Spleen (tissue), 11 donors: ENCODE measurements at regions not wholly inside any gene's neighbourhood (a gene's known extent, or its start where the extent isn't known, plus 50 kb on each side); places are given as distances from the start of the nearest gene placed in this dataset.

Experiments used
- DNase-seq: peaks from one replicate; pipeline ENCODE4 v3.0.0-alpha.2; 2020
- H3K27ac ChIP-seq, 8 donors: fragments of 200-600 bp; sonication (generic) in 7 of 8; 1 replicate in 4 of 8; 2 replicates in 4 of 8; pipeline versions ENCODE4 v1.5.0 to v1.8.0; 2016 to 2021; ENCODE audit warnings: inconsistent platforms in 4 of 8, mild to moderate bottlenecking in 4 of 8, moderate library complexity in 1 of 8
- H3K27me3 ChIP-seq, 7 donors: fragments of 200-600 bp; sonication (generic) in 6 of 7; replicated peaks in 1 of 7; 1 replicate in 4 of 7; 2 replicates in 3 of 7; pipeline versions ENCODE4 v1.5.0 to v1.8.0; 2016 to 2021; ENCODE audit warnings: inconsistent platforms in 3 of 7, mild to moderate bottlenecking in 1 of 7
- H3K36me3 ChIP-seq, 6 donors: fragments of 200-600 bp; sonication (generic) in 5 of 6; 1 replicate in 4 of 6; 2 replicates in 2 of 6; pipeline versions ENCODE4 v1.5.0 to v1.8.0; 2016 to 2021; ENCODE audit warnings: inconsistent platforms in 2 of 6
- H3K4me1 ChIP-seq, 6 donors: fragments of 200-600 bp; sonication (generic) in 5 of 6; 1 replicate in 3 of 6; 2 replicates in 3 of 6; pipeline versions ENCODE4 v1.5.0 to v1.8.0; 2016 to 2021; ENCODE audit warnings: inconsistent platforms in 3 of 6
- H3K4me3 ChIP-seq, 8 donors: fragments of 200-600 bp; sonication (generic) in 7 of 8; 1 replicate in 4 of 8; 2 replicates in 4 of 8; pipeline versions ENCODE4 v1.5.0 to v1.8.0; 2016 to 2021; ENCODE audit warnings: inconsistent platforms in 4 of 8, mild to moderate bottlenecking in 4 of 8, moderate library complexity in 2 of 8
- H3K9me3 ChIP-seq, 8 donors: fragments of 200-600 bp; sonication (generic) in 7 of 8; 1 replicate in 4 of 8; 2 replicates in 4 of 8; pipeline versions ENCODE4 v1.5.0 to v1.8.0; 2016 to 2021; ENCODE audit warnings: inconsistent platforms in 4 of 8
- CTCF ChIP-seq, 11 experiments: fragments of 200-600 bp in 7 of 11; fragments of 450-650 bp in 4 of 11; sonication (generic) in 4 of 11; IDR thresholded peaks in 8 of 11; conservative IDR thresholded peaks in 3 of 11; 1 replicate in 7 of 11; 2 replicates in 4 of 11; pipeline versions ENCODE4 v1.4.0 to v1.8.0; 2016 to 2021; ENCODE audit warnings: antibody characterized with exemption in 11 of 11, inconsistent platforms in 4 of 11, mild to moderate bottlenecking in 1 of 11
- POLR2A ChIP-seq, 3 donors: fragments of 450-650 bp; IDR thresholded peaks; one replicate each; pipeline ENCODE4 v1.5.1; 2017; ENCODE audit warnings: antibody characterized with exemption in 3 of 3, mild to moderate bottlenecking in 1 of 3
- POLR2AphosphoS5 ChIP-seq, 3 donors: sonication (generic); formaldehyde crosslinking; IDR thresholded peaks; one replicate each; pipeline ENCODE4 v1.5.1; 2017; ENCODE audit warnings: antibody characterized with exemption in 3 of 3
- WGBS, 5 donors: extraction: QIAGEN DNeasy Blood & Tissue Kit in 3 of 5; methylation state at CpG; one replicate each; pipeline versions ENCODE4 v1.1.5 to v1.1.7; 2013 to 2018; 5-methylcytosine and 5-hydroxymethylcytosine counted together
- intact Hi-C: fragments of 100-400 bp; cut with DNase I; formaldehyde crosslinking; loops from one replicate; pipeline ENCODE4 v1.15.0; 2023; ENCODE audit warnings: low total_unique reads
- donor health status: healthy with polysubstance abuse.
- donor health status: DM: no; HTN: no; CAD: no; lungs with moderate emphysema.
- donor health status: DM: no; HTN: no; CAD: no.
- donor health status: Bipolar disorder and iron deficiency.
- donor health status: healthy.
- donor health status: DM: no; HTN: no; CAD: no.
- donor health status: DM: yes; HTN: yes; CAD: no.

- WGBS, 5 donors = 68 to 95% (median 78%) methylated on average over 1 of the region's 1 CpG
Measured at GRCh38 chr3:46094506-46094905, 67.2 kb upstream of the XCR1 start.

GRCh38 chr3:46093966-46094365, 66.7 kb upstream of the XCR1 start:
- TF ChIP-seq CTCF (IDR thresholded peaks at IDR 0.05 in 8 of 11, conservative IDR thresholded peaks at IDR 0.05 in 3 of 11) (no peak), POLR2A (IDR thresholded peaks at IDR 0.05) (no peak)
- Histone ChIP-seq H3K4me1 (peaks cover 42 to 100% (median 99%) of the 10 kb centered on the region in 6 donors), H3K27me3 (no peaks in the 10 kb centered on the region), H3K9me3 (peaks cover 0 to 6% (median 0%) of the 10 kb centered on the region in 8 donors), H3K4me3 (peak overlapping the region in 1 of 8 donors; percentile 59), H3K36me3 (no peaks in the 10 kb centered on the region), H3K27ac (peak overlapping the region in 7 of 8 donors; percentile 65 to 93 (median 89))
- WGBS, 5 donors = 88 to 94% (median 92%) methylated on average over 4 of the region's 4 CpGs
- DNase-seq = no peak
- intact Hi-C loops = loop anchor here (5.0 kb wide), 1 partner anchor 113 kb away; the partner anchor contains the start of gene CCR1

More at GRCh38 chr3:46094506-46094905, 67.2 kb upstream of the XCR1 start:
- Histone ChIP-seq H3K27me3 (no peaks in the 10 kb centered on the region), H3K4me3 (peak overlapping the region in 1 of 8 donors; percentile 59), H3K4me1 (peaks cover 43 to 100% (median 99%) of the 10 kb centered on the region in 6 donors), H3K9me3 (peaks cover 0 to 6% (median 0%) of the 10 kb centered on the region in 8 donors), H3K36me3 (no peaks in the 10 kb centered on the region), H3K27ac (peak overlapping the region; percentile 30 to 93 (median 88))
- TF ChIP-seq CTCF (IDR thresholded peaks at IDR 0.05 in 8 of 11, conservative IDR thresholded peaks at IDR 0.05 in 3 of 11) = no peak
- no peak for TF ChIP-seq POLR2AphosphoS5 (IDR thresholded peaks at IDR 0.05)
- TF ChIP-seq POLR2A (IDR thresholded peaks at IDR 0.05) = no peak
- intact Hi-C loops = loop anchor here (5.0 kb wide), 1 partner anchor 113 kb away; the partner anchor contains the start of gene CCR1
- DNase-seq = no peak

GRCh38 chr3:46093327-46093942, 66.2 kb upstream of the XCR1 start:
- Histone ChIP-seq H3K4me1 (peaks cover 37 to 100% (median 97%) of the 10 kb centered on the region in 6 donors), H3K27me3 (no peaks in the 10 kb centered on the region), H3K4me3 (peak overlapping the region in 1 of 8 donors; percentile 59), H3K27ac (peak overlapping the region in 7 of 8 donors; percentile 58 to 93 (median 89)), H3K9me3 (peaks cover 0 to 6% (median 0%) of the 10 kb centered on the region in 8 donors), H3K36me3 (no peaks in the 10 kb centered on the region)
- intact Hi-C loops = loop anchor here (5.0 kb wide), 1 partner anchor 114 kb away; the partner anchor contains the start of gene CCR1
- WGBS, 5 donors = 56 to 84% (median 68%) methylated on average over 2 of the region's 2 CpGs
- no peak for DNase-seq
- TF ChIP-seq CTCF (IDR thresholded peaks at IDR 0.05 in 8 of 11, conservative IDR thresholded peaks at IDR 0.05 in 3 of 11) (no peak), POLR2A (IDR thresholded peaks at IDR 0.05) (no peak), POLR2AphosphoS5 (IDR thresholded peaks at IDR 0.05) (no peak)

GRCh38 chr3:46092702-46093080, 65.4 kb upstream of the XCR1 start:
- WGBS, 5 donors = 52 to 58% (median 53%) methylated on average over 2 of the region's 2 CpGs
- Histone ChIP-seq H3K4me3 (peak overlapping the region in 1 of 8 donors; percentile 59), H3K27me3 (no peaks in the 10 kb centered on the region), H3K36me3 (no peaks in the 10 kb centered on the region), H3K4me1 (peaks cover 29 to 100% (median 90%) of the 10 kb centered on the region in 6 donors), H3K27ac (peak overlapping the region in 7 of 8 donors; percentile 58 to 93 (median 89)), H3K9me3 (peaks cover 0 to 6% (median 0%) of the 10 kb centered on the region in 8 donors)
- no peak for DNase-seq
- TF ChIP-seq POLR2A (IDR thresholded peaks at IDR 0.05) = no peak
- TF ChIP-seq POLR2AphosphoS5 (IDR thresholded peaks at IDR 0.05) = no peak
- no peak for TF ChIP-seq CTCF (IDR thresholded peaks at IDR 0.05 in 8 of 11, conservative IDR thresholded peaks at IDR 0.05 in 3 of 11)
- intact Hi-C loops = loop anchor here (5.0 kb wide), 1 partner anchor 115 kb away; the partner anchor contains the start of gene CCR1
